Keratinocyte (primary cell): ENCODE measurements at regions not wholly inside any gene's neighbourhood (a gene's known extent, or its start where the extent isn't known, plus 50 kb on each side); places are given as distances from the start of the nearest gene placed in this dataset.
"Not testable (repeated sequence)": the region's sequence is repeated elsewhere in the genome, so short reads cannot be mapped to it uniquely, and the experiment has no call there.

ENCODE experiments used
- EZH2 ChIP-seq: IDR thresholded peaks from one replicate; pipeline ENCODE4 v1.6.1; 2012; ENCODE audit warnings: inconsistent platforms, mild to moderate bottlenecking, low read length, moderate library complexity
- TF ChIP-seq, protein P1 (sequence below), 3 experiments: IDR thresholded peaks in 1 of 3; conservative IDR thresholded peaks in 1 of 3; optimal IDR thresholded peaks in 1 of 3; 2 replicates in 2 of 3; 3 replicates in 1 of 3; pipeline versions ENCODE3 to v1.5.1; 2011; ENCODE audit warnings: low read length in 3 of 3, mild to moderate bottlenecking in 3 of 3, moderate library complexity in 2 of 3, control low read depth in 1 of 3, inconsistent platforms in 1 of 3; ENCODE audit not compliant: insufficient read depth in 2 of 3; ENCODE audit errors: extremely low read depth in 1 of 3

DNA sequence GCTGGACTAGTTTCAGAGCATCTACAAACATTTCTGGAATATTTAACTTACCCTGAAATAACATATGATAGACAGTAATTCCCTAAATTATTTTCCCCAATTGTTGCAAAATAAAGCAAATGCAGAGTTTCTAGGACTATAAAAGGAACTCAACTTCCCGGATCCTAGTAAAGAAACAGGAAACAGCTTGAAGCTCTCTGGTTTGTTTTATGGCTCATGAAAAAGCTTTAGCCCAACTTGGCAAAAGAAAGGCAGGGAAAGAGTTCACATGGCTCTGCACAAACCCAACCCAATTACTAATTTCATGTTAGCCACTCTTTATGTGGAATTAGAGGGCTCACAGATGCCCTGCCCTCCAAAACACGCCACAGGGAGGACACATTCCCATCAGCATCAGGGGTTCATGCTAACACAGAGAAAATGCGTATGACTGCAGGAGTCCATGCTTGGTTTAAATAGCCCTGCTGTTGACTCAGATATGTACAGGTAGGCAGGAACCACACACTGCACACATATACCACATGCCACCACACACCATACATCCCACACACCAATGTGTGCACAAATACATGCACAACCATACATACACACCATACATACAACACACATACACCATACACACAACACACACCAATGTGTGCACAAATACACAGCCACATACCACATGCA is 81.2 kb upstream of the FBXO28 start:
- TF ChIP-seq EZH2, result not testable (repeated sequence)
- TF ChIP-seq, protein P1, sequence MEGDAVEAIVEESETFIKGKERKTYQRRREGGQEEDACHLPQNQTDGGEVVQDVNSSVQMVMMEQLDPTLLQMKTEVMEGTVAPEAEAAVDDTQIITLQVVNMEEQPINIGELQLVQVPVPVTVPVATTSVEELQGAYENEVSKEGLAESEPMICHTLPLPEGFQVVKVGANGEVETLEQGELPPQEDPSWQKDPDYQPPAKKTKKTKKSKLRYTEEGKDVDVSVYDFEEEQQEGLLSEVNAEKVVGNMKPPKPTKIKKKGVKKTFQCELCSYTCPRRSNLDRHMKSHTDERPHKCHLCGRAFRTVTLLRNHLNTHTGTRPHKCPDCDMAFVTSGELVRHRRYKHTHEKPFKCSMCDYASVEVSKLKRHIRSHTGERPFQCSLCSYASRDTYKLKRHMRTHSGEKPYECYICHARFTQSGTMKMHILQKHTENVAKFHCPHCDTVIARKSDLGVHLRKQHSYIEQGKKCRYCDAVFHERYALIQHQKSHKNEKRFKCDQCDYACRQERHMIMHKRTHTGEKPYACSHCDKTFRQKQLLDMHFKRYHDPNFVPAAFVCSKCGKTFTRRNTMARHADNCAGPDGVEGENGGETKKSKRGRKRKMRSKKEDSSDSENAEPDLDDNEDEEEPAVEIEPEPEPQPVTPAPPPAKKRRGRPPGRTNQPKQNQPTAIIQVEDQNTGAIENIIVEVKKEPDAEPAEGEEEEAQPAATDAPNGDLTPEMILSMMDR (optimal IDR thresholded peaks at IDR 0.05 in 1 of 3, IDR thresholded peaks at IDR 0.05 in 1 of 3, conservative IDR thresholded peaks at IDR 0.05 in 1 of 3; ENCODE audit: extremely low read depth in 1 of 3, insufficient read depth in 2 of 3, low read length in 3 of 3), result not testable (repeated sequence)
